Panc1 (cell line): ENCODE measurements at regions not wholly inside any gene's neighbourhood (a gene's known extent, or its start where the extent isn't known, plus 50 kb on each side); places are given as distances from the start of the nearest gene placed in this dataset.

Source experiments
- ATAC-seq: fragments of 200-7000 bp; cut with Tn5 transposase; 2 replicates; pipeline ENCODE4 v1.9.1; 2020; ENCODE audit warnings: mild to moderate bottlenecking, moderate library complexity
- BruUV-seq: library from RNA; stranded (reverse); fragments of 400-500 nt; replicated peaks from 2 replicates; lab custom pipeline; 2021; lab: Mats Ljungman, UMichigan
- CTCF ChIA-PET: fragments of 300-600 bp; sonication (Branson Sonifier 250); formaldehyde crosslinking; loops from one replicate; lab custom pipeline; 2022; ENCODE audit warnings: antibody characterized with exemption; lab: Charles Lee
- POLR2A ChIA-PET: fragments of 300-600 bp; sonication (Branson Sonifier 250); formaldehyde crosslinking; loops from one replicate; lab custom pipeline; 2022; ENCODE audit warnings: antibody characterized with exemption; lab: Charles Lee
- DNase-seq: peaks from one replicate; pipeline ENCODE4 v3.0.0-alpha.2; 2010; ENCODE audit warnings: low read depth, low spot score
- H3K27ac ChIP-seq: 2 replicates; pipeline ENCODE4 v1.5.1; 2011; ENCODE audit warnings: mild to moderate bottlenecking, low read length, inconsistent platforms
- H3K27me3 ChIP-seq: fragments of 200-500 bp; sonication (Bioruptor generic); 2 replicates; pipeline ENCODE4 v1.6.0; 2014; ENCODE audit warnings: low read length, inconsistent platforms; ENCODE audit not compliant: control insufficient read depth, insufficient read depth
- H3K36me3 ChIP-seq: fragments of 200-500 bp; sonication (Bioruptor generic); 2 replicates; pipeline ENCODE4 v1.5.1; 2014; ENCODE audit warnings: inconsistent platforms, mild to moderate bottlenecking, low read length, moderate library complexity; ENCODE audit not compliant: control insufficient read depth, insufficient read depth
- H3K4me1 ChIP-seq: 2 replicates; pipeline ENCODE4 v1.5.1; 2011; ENCODE audit warnings: inconsistent platforms, mild to moderate bottlenecking, low read length, moderate library complexity; ENCODE audit not compliant: control insufficient read depth, insufficient read depth
- H3K4me3 ChIP-seq, 2 experiments: 2 replicates each; pipeline ENCODE4 v1.5.1; 2011 to 2012; ENCODE audit warnings: low read depth in 2 of 2, low read length in 2 of 2, mild to moderate bottlenecking in 2 of 2, inconsistent platforms in 1 of 2, moderate library complexity in 1 of 2
- H3K9me3 ChIP-seq: fragments of 200-500 bp; sonication (Bioruptor generic); 2 replicates; pipeline ENCODE4 v1.5.1; 2014; ENCODE audit warnings: low read depth, mild to moderate bottlenecking, inconsistent platforms, low read length, moderate library complexity; ENCODE audit not compliant: control insufficient read depth, insufficient read depth
- POLR2AphosphoS5 ChIP-seq: IDR thresholded peaks from 2 replicates; pipeline ENCODE4 v1.6.1; 2012; ENCODE audit warnings: mild to moderate bottlenecking, low read depth, low read length, moderate library complexity
- SIN3A ChIP-seq: IDR thresholded peaks from 2 replicates; pipeline ENCODE4 v1.6.1; 2012; ENCODE audit warnings: low read depth, mild to moderate bottlenecking, low read length, moderate library complexity, borderline replicate concordance; ENCODE audit not compliant: insufficient read depth
- TCF7L2 ChIP-seq: IDR thresholded peaks from 2 replicates; pipeline ENCODE4 v1.6.1; 2011; ENCODE audit warnings: mild to moderate bottlenecking, low read depth, low read length, inconsistent platforms
- in situ Hi-C: cut with HindIII; loops from 2 replicates; pipeline ENCODE4 v1.10.0; 2016; ENCODE audit warnings: low sequenced_read_pairs, low pct_unique_long_range_greater_than_20kb
- intact Hi-C: fragments of 100-400 bp; cut with micrococcal nuclease; formaldehyde crosslinking; loops from one replicate; pipeline ENCODE4 v1.10.0; 2022; ENCODE audit not compliant: unreplicated experiment
- TF ChIP-seq, protein P1 (sequence below): fragments of 450-650 bp; IDR thresholded peaks from 2 replicates; pipeline ENCODE4 v1.5.1; 2017; ENCODE audit warnings: mild to moderate bottlenecking
- TF ChIP-seq, protein P2 (sequence below), 2 experiments: IDR thresholded peaks; 2 replicates each; pipeline ENCODE4 v1.6.1; 2011 to 2012; ENCODE audit warnings: low read depth in 2 of 2, control low read depth in 1 of 2, low read length in 1 of 2, mild to moderate bottlenecking in 1 of 2, moderate library complexity in 1 of 2; ENCODE audit not compliant: insufficient read depth in 1 of 2

DNA sequence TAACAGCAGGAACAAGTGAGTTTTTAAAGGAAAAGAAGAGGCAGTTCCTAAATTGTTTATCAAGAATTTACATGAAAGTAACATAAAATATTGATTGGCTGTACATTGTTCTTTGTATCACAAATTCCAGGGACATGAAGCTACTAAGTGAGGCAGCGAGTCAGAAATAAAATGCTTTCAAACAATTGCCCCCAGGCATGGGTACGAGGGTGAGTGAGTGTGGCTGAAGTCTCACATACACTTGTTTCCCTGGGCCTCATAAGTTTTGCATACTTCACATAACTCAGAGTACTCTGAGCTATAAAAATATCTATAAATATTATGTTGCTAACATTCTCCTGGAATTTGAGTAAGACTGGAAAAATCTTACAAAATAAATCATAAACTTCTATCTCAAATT lies 511.6 kb upstream of the PRKX start:
- in situ Hi-C loops, result no loop called here
- Histone ChIP-seq H3K36me3 (no peaks in the 10 kb centered on the region), H3K9me3 (no peaks in the 10 kb centered on the region), H3K27ac (no peak overlapping the region), H3K4me1 (no peaks in the 10 kb centered on the region), H3K27me3 (no peaks in the 10 kb centered on the region), H3K4me3 (no peak overlapping the region)
- TF ChIP-seq POLR2AphosphoS5, result no peak
- no TSS peak for BruUV-seq
- CTCF ChIA-PET, result no interaction called here
- POLR2A ChIA-PET, result no interaction called here
- intact Hi-C loops, result no loop called here
- DNase-seq, result no peak
- ATAC-seq, result no peak

GRCh38 chrX:4206941-4207340 lies 493.5 kb upstream of the PRKX start:
- Histone ChIP-seq H3K4me1 (no peaks in the 10 kb centered on the region), H3K9me3 (no peaks in the 10 kb centered on the region), H3K4me3 (no peak overlapping the region), H3K27ac (no peak overlapping the region), H3K27me3 (no peaks in the 10 kb centered on the region), H3K36me3 (no peaks in the 10 kb centered on the region)
- BruUV-seq, result no TSS peak
- ATAC-seq (no peak), DNase-seq (no peak)
- TF ChIP-seq, protein P1, sequence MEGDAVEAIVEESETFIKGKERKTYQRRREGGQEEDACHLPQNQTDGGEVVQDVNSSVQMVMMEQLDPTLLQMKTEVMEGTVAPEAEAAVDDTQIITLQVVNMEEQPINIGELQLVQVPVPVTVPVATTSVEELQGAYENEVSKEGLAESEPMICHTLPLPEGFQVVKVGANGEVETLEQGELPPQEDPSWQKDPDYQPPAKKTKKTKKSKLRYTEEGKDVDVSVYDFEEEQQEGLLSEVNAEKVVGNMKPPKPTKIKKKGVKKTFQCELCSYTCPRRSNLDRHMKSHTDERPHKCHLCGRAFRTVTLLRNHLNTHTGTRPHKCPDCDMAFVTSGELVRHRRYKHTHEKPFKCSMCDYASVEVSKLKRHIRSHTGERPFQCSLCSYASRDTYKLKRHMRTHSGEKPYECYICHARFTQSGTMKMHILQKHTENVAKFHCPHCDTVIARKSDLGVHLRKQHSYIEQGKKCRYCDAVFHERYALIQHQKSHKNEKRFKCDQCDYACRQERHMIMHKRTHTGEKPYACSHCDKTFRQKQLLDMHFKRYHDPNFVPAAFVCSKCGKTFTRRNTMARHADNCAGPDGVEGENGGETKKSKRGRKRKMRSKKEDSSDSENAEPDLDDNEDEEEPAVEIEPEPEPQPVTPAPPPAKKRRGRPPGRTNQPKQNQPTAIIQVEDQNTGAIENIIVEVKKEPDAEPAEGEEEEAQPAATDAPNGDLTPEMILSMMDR, result no peak
- TF ChIP-seq SIN3A (no peak), TCF7L2 (no peak), POLR2AphosphoS5 (no peak)
- TF ChIP-seq, protein P2, sequence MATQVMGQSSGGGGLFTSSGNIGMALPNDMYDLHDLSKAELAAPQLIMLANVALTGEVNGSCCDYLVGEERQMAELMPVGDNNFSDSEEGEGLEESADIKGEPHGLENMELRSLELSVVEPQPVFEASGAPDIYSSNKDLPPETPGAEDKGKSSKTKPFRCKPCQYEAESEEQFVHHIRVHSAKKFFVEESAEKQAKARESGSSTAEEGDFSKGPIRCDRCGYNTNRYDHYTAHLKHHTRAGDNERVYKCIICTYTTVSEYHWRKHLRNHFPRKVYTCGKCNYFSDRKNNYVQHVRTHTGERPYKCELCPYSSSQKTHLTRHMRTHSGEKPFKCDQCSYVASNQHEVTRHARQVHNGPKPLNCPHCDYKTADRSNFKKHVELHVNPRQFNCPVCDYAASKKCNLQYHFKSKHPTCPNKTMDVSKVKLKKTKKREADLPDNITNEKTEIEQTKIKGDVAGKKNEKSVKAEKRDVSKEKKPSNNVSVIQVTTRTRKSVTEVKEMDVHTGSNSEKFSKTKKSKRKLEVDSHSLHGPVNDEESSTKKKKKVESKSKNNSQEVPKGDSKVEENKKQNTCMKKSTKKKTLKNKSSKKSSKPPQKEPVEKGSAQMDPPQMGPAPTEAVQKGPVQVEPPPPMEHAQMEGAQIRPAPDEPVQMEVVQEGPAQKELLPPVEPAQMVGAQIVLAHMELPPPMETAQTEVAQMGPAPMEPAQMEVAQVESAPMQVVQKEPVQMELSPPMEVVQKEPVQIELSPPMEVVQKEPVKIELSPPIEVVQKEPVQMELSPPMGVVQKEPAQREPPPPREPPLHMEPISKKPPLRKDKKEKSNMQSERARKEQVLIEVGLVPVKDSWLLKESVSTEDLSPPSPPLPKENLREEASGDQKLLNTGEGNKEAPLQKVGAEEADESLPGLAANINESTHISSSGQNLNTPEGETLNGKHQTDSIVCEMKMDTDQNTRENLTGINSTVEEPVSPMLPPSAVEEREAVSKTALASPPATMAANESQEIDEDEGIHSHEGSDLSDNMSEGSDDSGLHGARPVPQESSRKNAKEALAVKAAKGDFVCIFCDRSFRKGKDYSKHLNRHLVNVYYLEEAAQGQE (IDR thresholded peaks at IDR 0.05; ENCODE audit: insufficient read depth in 1 of 2, low read depth in 2 of 2, low read length in 1 of 2), result no peak
- intact Hi-C loops, result no loop called here
- CTCF ChIA-PET, result no interaction called here
- in situ Hi-C loops, result no loop called here
- POLR2A ChIA-PET, result no interaction called here

DNA sequence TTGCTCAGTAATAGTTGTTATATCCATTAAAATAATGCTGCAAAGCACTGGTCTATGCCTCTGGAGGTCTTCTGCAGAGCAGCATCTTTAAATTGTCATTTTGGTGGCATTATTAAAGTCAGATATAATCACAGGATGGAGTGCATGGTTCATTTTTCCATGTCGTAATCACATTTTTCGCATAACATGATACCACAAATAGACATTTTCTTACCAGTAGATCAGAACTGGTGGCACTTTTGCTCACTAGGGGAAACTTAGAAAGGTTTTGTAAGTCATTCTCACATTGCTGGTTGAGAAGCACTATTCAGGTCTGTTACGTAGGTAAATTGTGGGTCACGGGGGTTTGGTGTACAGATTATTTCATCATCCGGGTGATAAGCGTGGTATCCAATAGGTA lies 484.5 kb upstream of the PRKX start:
- TF ChIP-seq TCF7L2 (no peak), SIN3A (no peak), POLR2AphosphoS5 (no peak)
- TF ChIP-seq, protein P2 (IDR thresholded peaks at IDR 0.05; ENCODE audit: insufficient read depth in 1 of 2, low read depth in 2 of 2, low read length in 1 of 2), result no peak
- TF ChIP-seq, protein P1, result no peak
- ChIA-PET POLR2A (no interaction called here), CTCF (no interaction called here)
- DNase-seq (no peak), ATAC-seq (no peak)
- intact Hi-C loops, result no loop called here
- H3K9me3 ChIP-seq, result no peaks in the 10 kb centered on the region
- no peaks in the 10 kb centered on the region for H3K36me3 ChIP-seq
- no peaks in the 10 kb centered on the region for H3K27me3 ChIP-seq
- H3K27ac ChIP-seq, result no peak overlapping the region
- no TSS peak for BruUV-seq
- H3K4me1 ChIP-seq, result no peaks in the 10 kb centered on the region
- in situ Hi-C loops, result no loop called here
- no peak overlapping the region for H3K4me3 ChIP-seq
